ENCODE measurements at regions not wholly inside any gene's neighbourhood (a gene's known extent, or its start where the extent isn't known, plus 50 kb on each side); places are given as distances from the start of the nearest gene placed in this dataset.

GRCh38 chr11:111155021-111155420 lies 90.5 kb upstream of the POU2AF2 start:
- no peak overlapping the region for H3K18ac ChIP-seq (ENCODE audit: insufficient read length, low read depth, low read length)
- no peaks in the 10 kb centered on the region for H4K20me1 ChIP-seq (ENCODE audit: control insufficient read depth, insufficient read depth, insufficient read length)
- H4K8ac ChIP-seq (replicated peaks; ENCODE audit: insufficient read length, low read depth, low read length), result no peak overlapping the region
- no peaks in the 10 kb centered on the region for H3K36me3 Mint-ChIP-seq (ENCODE audit: insufficient read depth in 1 of 3, low read depth in 3 of 3)
- no peaks in the 10 kb centered on the region for H3K4me1 Mint-ChIP-seq
- H3K23me2 ChIP-seq (ENCODE audit: insufficient read length, low read depth, low read length, poor library complexity, severe bottlenecking), result no peaks in the 10 kb centered on the region
- H2AK5ac ChIP-seq (ENCODE audit: insufficient read length, low read length), result no peak overlapping the region
- H2AFZ ChIP-seq (ENCODE audit: low read length), result no peak overlapping the region
- H2BK15ac ChIP-seq (ENCODE audit: low read depth, low read length), result no peak overlapping the region
- no peaks in the 10 kb centered on the region for H3K79me2 ChIP-seq (ENCODE audit: insufficient read depth, low read length)
- H3K4ac ChIP-seq (ENCODE audit: low read depth, low read length), result no peak overlapping the region
- H3K27me3 ChIP-seq (ENCODE audit: insufficient read depth, low read length), result no peaks in the 10 kb centered on the region
- no peak overlapping the region for H3K4me3 Mint-ChIP-seq
- no peak overlapping the region for H3K14ac ChIP-seq (ENCODE audit: insufficient read depth, low read length)
- H2BK20ac ChIP-seq (ENCODE audit: low read depth, low read length, poor library complexity, severe bottlenecking), result no peak overlapping the region
- no peak overlapping the region for H3K23ac ChIP-seq (ENCODE audit: insufficient read length, low read depth, low read length)
- H3T11ph ChIP-seq (ENCODE audit: low read length), result no peak overlapping the region
- no peak overlapping the region for H2BK5ac ChIP-seq (ENCODE audit: insufficient read length, low read length)
- no peaks in the 10 kb centered on the region for H3K27me3 Mint-ChIP-seq (ENCODE audit: low read depth)
- no peaks in the 10 kb centered on the region for H3K9me3 ChIP-seq (ENCODE audit: control insufficient read depth, low read depth, low read length)
- no peaks in the 10 kb centered on the region for H3K9me3 Mint-ChIP-seq
- no peak overlapping the region for H3K9ac ChIP-seq (ENCODE audit: extremely low read depth, insufficient read length, low read length)
- H3K56ac ChIP-seq (ENCODE audit: insufficient read length, low read depth, low read length), result no peak overlapping the region
- H3K4me1 ChIP-seq (ENCODE audit: insufficient read depth, low read length), result no peaks in the 10 kb centered on the region
- no peak for DNase-seq
- no peak overlapping the region for H4K91ac ChIP-seq (ENCODE audit: insufficient read length, low read depth, low read length)
- H3K27ac ChIP-seq (ENCODE audit: insufficient read length, low read depth, low read length), result no peak overlapping the region
- H3K27ac Mint-ChIP-seq, result no peak overlapping the region
- no peak overlapping the region for H2BK12ac ChIP-seq (ENCODE audit: insufficient read length, low read depth, low read length)
- no peak overlapping the region for H4K5ac ChIP-seq (ENCODE audit: insufficient read length, low read depth, low read length)
- H3K79me1 ChIP-seq (ENCODE audit: insufficient read depth, low read depth, low read length, poor library complexity, severe bottlenecking), result no peaks in the 10 kb centered on the region
- TF ChIP-seq CTCF (conservative IDR thresholded peaks at IDR 0.05), result no peak
- no peak overlapping the region for H2BK120ac ChIP-seq (ENCODE audit: low read depth, low read length, poor library complexity, severe bottlenecking)
- no peak overlapping the region for H3K4me2 ChIP-seq (ENCODE audit: insufficient read depth, insufficient read length, low read length)
- no CpG with 5 or more reads among the region's 2 CpGs for WGBS (ENCODE audit: extremely low coverage, insufficient read length, low lambda C conversion rate)
